ENCODE measurements at regions not wholly inside any gene's neighbourhood (a gene's known extent, or its start where the extent isn't known, plus 50 kb on each side); places are given as distances from the start of the nearest gene placed in this dataset.

GRCh38 chr11:109267293-109268095 is 154.5 kb upstream of the C11orf87 start:
- H3K27ac ChIP-seq = no peak overlapping the region
- WGBS (ENCODE audit: insufficient coverage, low coverage, low lambda C conversion rate, missing lambda C conversion rate) = 20% methylated on average over 2 of the region's 2 CpGs
- H3K27me3 ChIP-seq = no peaks in the 10 kb centered on the region
- no peaks in the 10 kb centered on the region for H3K4me1 ChIP-seq
- no peak overlapping the region for H3K4me3 ChIP-seq
- intact Hi-C loops (cut with DNase I) = no loop called here
- ATAC-seq (no peak), DNase-seq (no peak)
- no peaks in the 10 kb centered on the region for H3K36me3 ChIP-seq
- no peaks in the 10 kb centered on the region for H3K9me3 ChIP-seq
- TF ChIP-seq POLR2A (IDR thresholded peaks at IDR 0.05) (no peak), CTCF (IDR thresholded peaks at IDR 0.05) (no peak)

- no peaks in the 10 kb centered on the region for H3K27me3 ChIP-seq
- no peak overlapping the region for H3K4me3 ChIP-seq
- H3K27ac ChIP-seq = no peak overlapping the region
- H3K9me3 ChIP-seq = no peaks in the 10 kb centered on the region
- no peaks in the 10 kb centered on the region for H3K36me3 ChIP-seq
- 49% methylated on average over 2 of the region's 2 CpGs for WGBS (ENCODE audit: insufficient coverage, low coverage, low lambda C conversion rate, missing lambda C conversion rate)
- no peak for DNase-seq
- ATAC-seq = no peak
- intact Hi-C loops (cut with DNase I) = no loop called here
- TF ChIP-seq POLR2A (IDR thresholded peaks at IDR 0.05) (no peak), CTCF (IDR thresholded peaks at IDR 0.05) (no peak)
- no peaks in the 10 kb centered on the region for H3K4me1 ChIP-seq
Measured at GRCh38 chr11:109275931-109276330, 146.1 kb upstream of the C11orf87 start.

- ATAC-seq (no peak), DNase-seq (no peak)
- 55% methylated on average over 2 of the region's 2 CpGs for WGBS (ENCODE audit: insufficient coverage, low coverage, low lambda C conversion rate, missing lambda C conversion rate)
- intact Hi-C loops (cut with DNase I) = no loop called here
- H3K4me1 ChIP-seq = no peaks in the 10 kb centered on the region
- no peaks in the 10 kb centered on the region for H3K27me3 ChIP-seq
- H3K4me3 ChIP-seq = no peak overlapping the region
- H3K27ac ChIP-seq = no peak overlapping the region
- H3K9me3 ChIP-seq = no peaks in the 10 kb centered on the region
- no peaks in the 10 kb centered on the region for H3K36me3 ChIP-seq
- no peak for TF ChIP-seq CTCF (IDR thresholded peaks at IDR 0.05)
- no peak for TF ChIP-seq POLR2A (IDR thresholded peaks at IDR 0.05)
Measured at GRCh38 chr11:109285465-109285864, 136.5 kb upstream of the C11orf87 start.

GRCh38 chr11:109291553-109291952 is 130.4 kb upstream of the C11orf87 start:
- ATAC-seq (no peak), DNase-seq (no peak)
- Histone ChIP-seq H3K4me3 (no peak overlapping the region), H3K9me3 (no peaks in the 10 kb centered on the region), H3K27ac (no peak overlapping the region), H3K4me1 (no peaks in the 10 kb centered on the region), H3K27me3 (no peaks in the 10 kb centered on the region), H3K36me3 (no peaks in the 10 kb centered on the region)
- TF ChIP-seq CTCF (IDR thresholded peaks at IDR 0.05) = no peak
- no peak for TF ChIP-seq POLR2A (IDR thresholded peaks at IDR 0.05)
- intact Hi-C loops (cut with DNase I) = no loop called here
- WGBS (ENCODE audit: insufficient coverage, low coverage, low lambda C conversion rate, missing lambda C conversion rate) = 53% methylated on average over 2 of the region's 2 CpGs

Measured in right lobe of liver (tissue), 6 donors.